NCI-H2107 treated with DMSO at 0.1 percent for 48 hours (cell line): ENCODE measurements at regions not wholly inside any gene's neighbourhood (a gene's known extent, or its start where the extent isn't known, plus 50 kb on each side); places are given as distances from the start of the nearest gene placed in this dataset.

Experiments used
- DNase-seq: peaks from one replicate; lab custom pipeline; 2025; ENCODE audit not compliant: unreplicated experiment; lab: John Stamatoyannopoulos, UW

- no peak for DNase-seq
These were observed 383.0 kb upstream of the EEF2KMT start for GRCh38 chr16:5480431-5481195.

GRCh38 chr16:5479926-5480325, 382.3 kb upstream of the EEF2KMT start:
- no peak for DNase-seq

- no peak for DNase-seq
These were observed 380.4 kb upstream of the EEF2KMT start for GRCh38 chr16:5478036-5478435.

- no peak for DNase-seq
These were observed 379.7 kb upstream of the EEF2KMT start for GRCh38 chr16:5477251-5477650.

GRCh38 chr16:5472552-5472951, 375.0 kb upstream of the EEF2KMT start:
- DNase-seq, result no peak

GRCh38 chr16:5468488-5468887, 370.9 kb upstream of the EEF2KMT start:
- DNase-seq, result no peak

- no peak for DNase-seq
These were observed 370.0 kb upstream of the EEF2KMT start for GRCh38 chr16:5467552-5467951.

GRCh38 chr16:5466551-5466950, 369.0 kb upstream of the EEF2KMT start:
- no peak for DNase-seq

- DNase-seq, result no peak
These were observed 368.1 kb upstream of the EEF2KMT start for GRCh38 chr16:5465714-5466113.

- DNase-seq, result no peak
These were observed 366.2 kb upstream of the EEF2KMT start for GRCh38 chr16:5463820-5464219.

- DNase-seq, result no peak
These were observed 364.0 kb upstream of the EEF2KMT start for GRCh38 chr16:5461574-5461973.

- DNase-seq, result no peak
These were observed 363.5 kb upstream of the EEF2KMT start for GRCh38 chr16:5461141-5461540.

GRCh38 chr16:5460701-5461100, 363.1 kb upstream of the EEF2KMT start:
- no peak for DNase-seq

- DNase-seq, result no peak
These were observed 362.3 kb upstream of the EEF2KMT start for GRCh38 chr16:5459863-5460262.

- DNase-seq, result no peak
These were observed 357.5 kb upstream of the EEF2KMT start for GRCh38 chr16:5455110-5455509.

- no peak for DNase-seq
These were observed 356.8 kb upstream of the EEF2KMT start for GRCh38 chr16:5454349-5454748.

- no peak for DNase-seq
These were observed 354.0 kb upstream of the EEF2KMT start for GRCh38 chr16:5451641-5452040.

- DNase-seq, result no peak
These were observed 353.0 kb upstream of the EEF2KMT start for GRCh38 chr16:5450409-5451104.

GRCh38 chr16:5449901-5450300, 352.3 kb upstream of the EEF2KMT start:
- no peak for DNase-seq

GRCh38 chr16:5448798-5449197, 351.2 kb upstream of the EEF2KMT start:
- DNase-seq, result no peak

- no peak for DNase-seq
These were observed 350.1 kb upstream of the EEF2KMT start for GRCh38 chr16:5447734-5448133.

- no peak for DNase-seq
These were observed 349.1 kb upstream of the EEF2KMT start for GRCh38 chr16:5446623-5447240.
